Activated CD4-positive, alpha-beta T cell treated with anti-CD3 and anti-CD28 coated beads, Interleukin-2, amount 10 ng/mL, durations not matched to agents 7 days and 5 days (primary cell): ENCODE measurements at regions not wholly inside any gene's neighbourhood (a gene's known extent, or its start where the extent isn't known, plus 50 kb on each side); places are given as distances from the start of the nearest gene placed in this dataset.

Experiments
- CTCF ChIA-PET: fragments of 350-600 bp; sonication (Branson Sonifier 250); formaldehyde crosslinking; loops from one replicate; lab custom pipeline; 2021; ENCODE audit warnings: antibody characterized with exemption; lab: Charles Lee
- POLR2A ChIA-PET: fragments of 350-600 bp; sonication (Branson Sonifier 250); formaldehyde crosslinking; loops from one replicate; lab custom pipeline; 2021; ENCODE audit warnings: antibody characterized with exemption; lab: Charles Lee
- DNase-seq: peaks from one replicate; pipeline ENCODE4 v3.0.0-alpha.2; 2020
- H3K27ac Mint-ChIP-seq: one replicate; pipeline ENCODE4 v1.8.0; 2021; ENCODE audit warnings: mild to moderate bottlenecking, moderate library complexity, mixed read lengths
- H3K27me3 Mint-ChIP-seq: one replicate; pipeline ENCODE4 v1.8.0; 2021; ENCODE audit warnings: mixed read lengths
- H3K36me3 Mint-ChIP-seq: one replicate; pipeline ENCODE4 v1.8.0; 2021; ENCODE audit warnings: low read depth, mixed read lengths
- H3K4me1 Mint-ChIP-seq: one replicate; pipeline ENCODE4 v1.8.0; 2021; ENCODE audit warnings: mixed read lengths
- H3K4me3 Mint-ChIP-seq: one replicate; pipeline ENCODE4 v1.8.0; 2021; ENCODE audit warnings: mild to moderate bottlenecking, moderate library complexity, mixed read lengths
- H3K9me3 Mint-ChIP-seq: one replicate; pipeline ENCODE4 v1.8.0; 2021; ENCODE audit warnings: mixed read lengths

GRCh38 chr9:88308831-88309560 lies 79.2 kb upstream of the SPIN1 start:
- Mint-ChIP-seq H3K4me1 (peaks cover 47% of the 10 kb centered on the region), H3K4me3 (no peak overlapping the region), H3K9me3 (no peaks in the 10 kb centered on the region), H3K27me3 (peaks cover 2% of the 10 kb centered on the region), H3K36me3 (peaks cover 4% of the 10 kb centered on the region), H3K27ac (no peak overlapping the region)
- ChIA-PET CTCF (interaction anchor here (1.1 to 1.3 kb wide), 3 partner anchors 9 to 14 kb away, joined by 3 to 5 read pairs (median 5); no protein-coding TSS in a partner anchor), POLR2A (no interaction called here)
- no peak for DNase-seq

GRCh38 chr9:88307136-88307535 lies 81.1 kb upstream of the SPIN1 start:
- Mint-ChIP-seq H3K27me3 (peaks cover 5% of the 10 kb centered on the region), H3K27ac (no peak overlapping the region), H3K36me3 (peaks cover 5% of the 10 kb centered on the region), H3K4me3 (no peak overlapping the region), H3K4me1 (peaks cover 43% of the 10 kb centered on the region), H3K9me3 (no peaks in the 10 kb centered on the region)
- ChIA-PET CTCF (no interaction called here), POLR2A (no interaction called here)
- DNase-seq, result no peak

DNA sequence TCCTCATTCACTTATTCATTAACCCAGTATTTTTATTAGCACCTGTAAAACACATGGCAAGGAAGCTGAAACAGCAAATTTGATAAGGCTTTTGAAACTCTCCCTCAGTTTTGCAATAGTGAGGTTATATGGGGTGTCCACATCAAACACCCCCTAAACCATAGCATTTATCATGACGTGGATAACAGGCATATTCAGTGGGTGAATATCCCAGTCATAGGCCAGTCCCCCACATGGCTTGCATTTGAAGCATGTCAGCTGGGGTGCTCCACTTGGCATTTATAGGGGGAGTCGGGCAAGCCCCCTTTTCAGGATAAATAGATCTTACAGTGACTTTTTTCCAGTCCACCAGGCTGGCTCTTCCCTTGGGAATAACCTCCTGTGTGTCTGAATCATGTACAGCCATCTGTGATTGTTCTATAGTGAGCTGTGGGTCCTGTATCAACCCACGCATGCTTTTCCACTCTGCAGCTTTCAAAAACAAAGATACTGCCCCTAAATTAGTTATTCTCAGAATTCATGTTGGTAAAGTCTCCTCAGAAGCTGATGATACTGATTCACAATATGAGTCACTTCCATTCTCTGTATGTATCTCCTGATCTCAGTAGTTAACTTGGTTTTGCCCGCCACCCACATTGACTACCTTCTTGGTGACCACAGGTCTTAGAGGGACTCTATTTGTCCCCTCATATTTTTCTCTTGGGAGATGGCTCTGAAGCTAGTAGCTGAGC lies 84.4 kb upstream of the SPIN1 start:
- peaks cover 2% of the 10 kb centered on the region for H3K9me3 Mint-ChIP-seq
- H3K4me1 Mint-ChIP-seq, result peaks cover 32% of the 10 kb centered on the region
- peak; percentile 56 for DNase-seq
- ChIA-PET CTCF (interaction anchor here (0.7 to 1.2 kb wide), 4 partner anchors 9 to 21 kb away, joined by 3 to 4 read pairs (median 3); no protein-coding TSS in a partner anchor), POLR2A (interaction anchor here (0.6 kb wide), 1 partner anchor 255 kb away, joined by 3 read pairs; no protein-coding TSS in a partner anchor)
- peaks cover 8% of the 10 kb centered on the region for H3K36me3 Mint-ChIP-seq
- peak overlapping the region; percentile 77 for H3K27ac Mint-ChIP-seq
- H3K4me3 Mint-ChIP-seq, result peak overlapping the region; percentile 11
- H3K27me3 Mint-ChIP-seq, result peaks cover 6% of the 10 kb centered on the region

DNA sequence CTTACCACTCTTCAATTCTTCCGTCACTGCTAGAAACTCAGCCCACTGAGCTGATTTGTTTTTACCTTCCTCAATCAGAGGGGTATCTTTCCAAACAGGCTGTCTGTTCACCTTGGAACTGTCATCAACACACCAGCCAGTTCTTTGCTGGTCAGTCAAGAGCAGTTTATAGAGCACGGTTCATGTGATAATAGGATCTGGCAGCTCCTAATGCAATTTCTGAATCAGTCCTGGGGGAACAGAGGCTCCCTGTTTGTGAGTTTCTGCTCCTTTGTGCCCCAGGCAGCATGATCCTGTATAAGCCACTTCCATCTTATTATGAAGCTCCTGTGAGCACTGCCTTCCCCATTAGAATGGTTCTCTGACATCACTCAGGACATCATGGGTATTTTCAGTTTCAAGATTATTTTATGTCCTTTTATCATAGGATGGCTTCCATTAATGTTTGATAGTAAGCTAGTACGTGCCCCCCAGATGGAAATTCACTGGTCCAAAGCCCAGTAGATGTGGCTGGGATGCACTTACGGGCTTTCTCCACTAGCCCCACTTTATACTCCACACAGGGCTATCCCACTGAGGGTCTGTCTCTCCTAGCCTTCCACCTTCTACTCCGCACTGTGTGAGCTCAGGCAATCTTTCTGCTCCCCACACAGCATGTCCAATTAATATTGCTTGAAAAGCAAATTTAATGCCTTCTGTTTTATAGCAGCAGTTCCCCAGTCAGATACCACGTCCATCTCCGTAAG lies 85.5 kb upstream of the SPIN1 start:
- H3K27ac Mint-ChIP-seq, result no peak overlapping the region

DNA sequence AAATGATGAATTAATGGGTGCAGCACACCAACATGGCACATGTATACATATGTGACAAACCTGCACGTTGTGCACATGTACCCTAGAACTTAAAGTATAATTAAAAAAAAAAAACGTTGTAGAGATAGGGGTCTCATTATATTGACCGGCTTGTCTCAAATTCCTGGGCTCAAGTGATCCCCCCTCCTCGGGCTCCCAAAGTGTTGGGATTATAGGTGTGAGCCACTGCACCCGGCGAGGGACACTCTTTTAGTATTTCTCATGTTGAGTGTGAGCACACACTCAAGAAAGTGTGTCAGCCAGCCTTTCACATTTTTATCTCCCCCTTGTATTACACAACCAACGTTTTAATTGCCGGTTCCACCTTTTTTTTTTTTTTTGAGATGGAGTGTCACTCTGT lies 87.7 kb upstream of the SPIN1 start:
- CTCF ChIA-PET, result no interaction called here
- peaks cover 24% of the 10 kb centered on the region for H3K4me1 Mint-ChIP-seq
- H3K9me3 Mint-ChIP-seq, result peaks cover 2% of the 10 kb centered on the region
- POLR2A ChIA-PET, result no interaction called here
- H3K27me3 Mint-ChIP-seq, result peaks cover 14% of the 10 kb centered on the region
- H3K4me3 Mint-ChIP-seq, result no peak overlapping the region
- H3K36me3 Mint-ChIP-seq, result peaks cover 12% of the 10 kb centered on the region
- DNase-seq, result no peak
- no peak overlapping the region for H3K27ac Mint-ChIP-seq

More for the DNA sequence above, 85.5 kb upstream of the SPIN1 start:
- no peak for DNase-seq
- Mint-ChIP-seq H3K27me3 (peaks cover 14% of the 10 kb centered on the region), H3K4me1 (peaks cover 32% of the 10 kb centered on the region), H3K4me3 (no peak overlapping the region), H3K9me3 (peaks cover 2% of the 10 kb centered on the region), H3K36me3 (peaks cover 9% of the 10 kb centered on the region)
- CTCF ChIA-PET, result interaction anchor here (0.7 to 1.5 kb wide), 3 partner anchors 9 to 23 kb away, joined by 3 to 4 read pairs (median 3); no protein-coding TSS in a partner anchor
- POLR2A ChIA-PET, result no interaction called here

DNA sequence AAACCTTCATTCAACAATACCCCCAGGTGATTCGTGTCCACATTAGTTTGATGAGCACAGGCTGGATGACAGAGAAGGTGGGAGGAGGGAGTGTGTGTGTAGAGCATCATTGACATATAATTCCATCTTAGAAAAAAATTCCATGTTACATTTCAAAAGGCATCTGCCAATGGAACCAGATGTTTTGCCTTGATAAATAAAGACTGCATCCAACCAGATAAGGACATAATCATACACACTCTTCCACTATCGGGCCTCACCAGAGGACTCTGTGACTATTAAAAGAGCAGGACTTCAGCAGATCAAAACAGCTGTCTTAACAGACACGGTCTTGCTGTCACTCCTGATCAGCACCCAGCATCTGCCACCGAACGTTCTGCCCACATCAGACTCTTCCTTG lies 96.4 kb upstream of the SPIN1 start:
- H3K36me3 Mint-ChIP-seq, result no peaks in the 10 kb centered on the region
- CTCF ChIA-PET, result no interaction called here
- POLR2A ChIA-PET, result no interaction called here
- no peak overlapping the region for H3K27ac Mint-ChIP-seq
- no peaks in the 10 kb centered on the region for H3K4me1 Mint-ChIP-seq
- peaks cover 2% of the 10 kb centered on the region for H3K27me3 Mint-ChIP-seq
- DNase-seq, result no peak
- H3K4me3 Mint-ChIP-seq, result no peak overlapping the region
- no peaks in the 10 kb centered on the region for H3K9me3 Mint-ChIP-seq

- Mint-ChIP-seq H3K4me1 (no peaks in the 10 kb centered on the region), H3K36me3 (no peaks in the 10 kb centered on the region), H3K27me3 (peaks cover 2% of the 10 kb centered on the region), H3K27ac (no peak overlapping the region), H3K9me3 (no peaks in the 10 kb centered on the region), H3K4me3 (no peak overlapping the region)
- DNase-seq, result no peak
- POLR2A ChIA-PET, result no interaction called here
- CTCF ChIA-PET, result interaction anchor here (0.6 kb wide), 1 partner anchor 13 kb away, joined by 3 read pairs; no protein-coding TSS in a partner anchor
These were observed 97.2 kb upstream of the SPIN1 start for GRCh38 chr9:88291056-88291455.

DNA sequence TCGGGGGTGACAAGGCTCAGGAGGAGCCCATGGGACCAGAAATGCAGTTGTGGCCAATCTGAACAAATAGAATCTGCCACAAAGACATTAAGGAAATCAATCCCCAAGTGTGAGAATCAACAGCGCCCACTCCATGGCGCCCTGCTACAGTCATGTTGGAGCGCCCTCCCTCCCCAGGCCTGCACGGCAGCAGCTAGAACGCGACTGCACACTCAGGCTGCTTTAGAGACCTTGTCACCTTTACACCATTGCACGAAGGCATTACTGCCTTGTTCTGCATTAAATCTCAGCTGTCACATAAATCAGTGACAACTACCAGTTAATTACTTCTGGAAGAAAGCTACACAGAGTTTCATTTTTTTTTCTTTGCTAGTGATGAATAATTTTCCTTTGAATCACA lies 98.7 kb upstream of the SPIN1 start:
- Mint-ChIP-seq H3K4me1 (no peaks in the 10 kb centered on the region), H3K36me3 (no peaks in the 10 kb centered on the region), H3K27ac (no peak overlapping the region), H3K27me3 (peaks cover 2% of the 10 kb centered on the region), H3K9me3 (peaks cover 13% of the 10 kb centered on the region), H3K4me3 (no peak overlapping the region)
- DNase-seq, result no peak
- ChIA-PET CTCF (no interaction called here), POLR2A (no interaction called here)

- H3K4me1 Mint-ChIP-seq, result no peaks in the 10 kb centered on the region
- no peak overlapping the region for H3K4me3 Mint-ChIP-seq
- H3K27ac Mint-ChIP-seq, result no peak overlapping the region
- H3K36me3 Mint-ChIP-seq, result peaks cover 4% of the 10 kb centered on the region
- H3K27me3 Mint-ChIP-seq, result no peaks in the 10 kb centered on the region
- peaks cover 21% of the 10 kb centered on the region for H3K9me3 Mint-ChIP-seq
- DNase-seq, result no peak
- ChIA-PET CTCF (interaction anchor here (0.5 to 0.6 kb wide), 2 partner anchors 15 to 74 kb away, joined by 3 to 5 read pairs; no protein-coding TSS in a partner anchor), POLR2A (no interaction called here)
These were observed 100.3 kb upstream of the SPIN1 start for GRCh38 chr9:88287972-88288371.

- Mint-ChIP-seq H3K9me3 (peaks cover 21% of the 10 kb centered on the region), H3K36me3 (peaks cover 5% of the 10 kb centered on the region), H3K27me3 (no peaks in the 10 kb centered on the region), H3K4me3 (peak overlapping the region; percentile 18), H3K4me1 (peaks cover 14% of the 10 kb centered on the region), H3K27ac (no peak overlapping the region)
- POLR2A ChIA-PET, result no interaction called here
- CTCF ChIA-PET, result interaction anchor here (1.3 kb wide), 1 partner anchor 11 kb away, joined by 4 read pairs; no protein-coding TSS in a partner anchor
- peak; percentile 26 for DNase-seq
These were observed 107.3 kb upstream of the SPIN1 start for GRCh38 chr9:88280816-88281382.

DNA sequence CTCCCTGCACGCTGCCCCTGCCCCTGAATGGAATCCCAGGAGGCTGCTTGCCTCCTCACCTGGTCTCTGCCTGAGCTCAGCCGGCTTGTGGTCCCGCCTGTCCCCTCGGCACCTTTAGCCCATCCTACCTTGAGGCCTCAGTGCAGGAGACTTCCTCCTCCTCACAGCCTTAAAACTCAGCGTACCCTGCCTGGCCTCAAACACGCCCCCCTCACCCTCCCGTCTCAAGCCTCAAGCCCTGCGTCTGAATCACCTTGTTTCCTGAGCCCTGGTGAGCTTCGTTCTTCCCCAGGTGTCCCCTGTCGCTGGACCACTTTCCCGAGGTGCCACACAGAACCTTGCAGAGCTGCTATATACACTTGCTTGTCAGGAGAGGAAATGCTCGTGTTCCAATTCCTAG lies 110.2 kb upstream of the SPIN1 start:
- DNase-seq, result no peak
- H3K36me3 Mint-ChIP-seq, result peaks cover 2% of the 10 kb centered on the region
- no peak overlapping the region for H3K27ac Mint-ChIP-seq
- H3K4me3 Mint-ChIP-seq, result no peak overlapping the region
- no peaks in the 10 kb centered on the region for H3K27me3 Mint-ChIP-seq
- CTCF ChIA-PET, result interaction anchor here (0.6 kb wide), 1 partner anchor 13 kb away, joined by 3 read pairs; no protein-coding TSS in a partner anchor
- H3K4me1 Mint-ChIP-seq, result peaks cover 14% of the 10 kb centered on the region
- POLR2A ChIA-PET, result no interaction called here
- peaks cover 2% of the 10 kb centered on the region for H3K9me3 Mint-ChIP-seq

GRCh38 chr9:88274078-88274477 lies 114.2 kb upstream of the SPIN1 start:
- H3K9me3 Mint-ChIP-seq, result peaks cover 4% of the 10 kb centered on the region
- no peak overlapping the region for H3K27ac Mint-ChIP-seq
- H3K4me3 Mint-ChIP-seq, result no peak overlapping the region
- CTCF ChIA-PET, result no interaction called here
- H3K27me3 Mint-ChIP-seq, result no peaks in the 10 kb centered on the region
- H3K36me3 Mint-ChIP-seq, result no peaks in the 10 kb centered on the region
- H3K4me1 Mint-ChIP-seq, result no peaks in the 10 kb centered on the region
- DNase-seq, result no peak
- POLR2A ChIA-PET, result no interaction called here
